ENCODE measurements at regions not wholly inside any gene's neighbourhood (a gene's known extent, or its start where the extent isn't known, plus 50 kb on each side); places are given as distances from the start of the nearest gene placed in this dataset.

GRCh38 chr14:51356381-51356780, 116.3 kb downstream of the TMX1 start:
- no peak overlapping the region for H3K27ac ChIP-seq (ENCODE audit: low read depth, low read length)
- no peak for TF ChIP-seq SIRT6 (IDR thresholded peaks at IDR 0.05; ENCODE audit: low read length)
- no peak for TF ChIP-seq BCL11A (IDR thresholded peaks at IDR 0.05; ENCODE audit: low read depth in 2 of 2, low read length in 2 of 2)
- no peak for TF ChIP-seq TCF12 (IDR thresholded peaks at IDR 0.05; ENCODE audit: low read depth, low read length)
- TF ChIP-seq PHF8 (conservative IDR thresholded peaks at IDR 0.05; ENCODE audit: low read depth, low read length) = no peak
- no peak for TF ChIP-seq SIN3A (conservative IDR thresholded peaks at IDR 0.05 in 1 of 2, IDR thresholded peaks at IDR 0.05 in 1 of 2; ENCODE audit: low read depth in 1 of 2, low read length in 2 of 2)
- TF ChIP-seq CREB1 (IDR thresholded peaks at IDR 0.05) = no peak
- TF ChIP-seq ASH2L (IDR thresholded peaks at IDR 0.05; ENCODE audit: low read length) = no peak
- TF ChIP-seq CEBPB (IDR thresholded peaks at IDR 0.05; ENCODE audit: low read depth, low read length) = no peak
- TF ChIP-seq RAD21 (IDR thresholded peaks at IDR 0.05 in 1 of 2, conservative IDR thresholded peaks at IDR 0.05 in 1 of 2; ENCODE audit: low read depth in 2 of 2, low read length in 2 of 2) = no peak
- no peak for TF ChIP-seq FOSL1 (IDR thresholded peaks at IDR 0.05; ENCODE audit: insufficient read depth, low read depth, low read length)
- no peak for TF ChIP-seq CHD1 (IDR thresholded peaks at IDR 0.05; ENCODE audit: low read depth, low read length)
- TF ChIP-seq TAF7 (optimal IDR thresholded peaks at IDR 0.05; ENCODE audit: borderline replicate concordance, low read depth, low read length) = no peak
- no peak for TF ChIP-seq SP2 (IDR thresholded peaks at IDR 0.05; ENCODE audit: low read length)

More at GRCh38 chr14:51356381-51356780, 116.3 kb downstream of the TMX1 start:
- no peak overlapping the region for H3K56ac ChIP-seq (replicated peaks; ENCODE audit: insufficient read length, low read depth, low read length)
- H2AFZ ChIP-seq (ENCODE audit: low read length) = no peak overlapping the region
- no peaks in the 10 kb centered on the region for H3K27me3 ChIP-seq (replicated peaks in 1 of 4; ENCODE audit: control insufficient read depth in 3 of 4, extremely low read depth in 1 of 4, insufficient read depth in 3 of 4, low read length in 3 of 4)
- H3K4me3 ChIP-seq (ENCODE audit: extremely low read depth in 1 of 4, insufficient read depth in 2 of 4, low read depth in 3 of 4, low read length in 4 of 4) = no peak overlapping the region
- no peak overlapping the region for H2BK120ac ChIP-seq (replicated peaks; ENCODE audit: low read depth, low read length)
- H3K18ac ChIP-seq (ENCODE audit: extremely low read depth, low read length) = no peak overlapping the region
- no peaks in the 10 kb centered on the region for H3K9me3 ChIP-seq (ENCODE audit: insufficient read depth in 2 of 2, low read depth in 1 of 2, low read length in 1 of 2)
- DNase-seq (ENCODE audit: low read depth in 1 of 2, low spot score in 2 of 2) (no peak), FAIRE-seq (no peak)
- H3K79me2 ChIP-seq (ENCODE audit: control insufficient read depth in 1 of 2, insufficient read depth in 2 of 2, low read length in 2 of 2) = no peaks in the 10 kb centered on the region
- no peaks in the 10 kb centered on the region for H4K20me1 ChIP-seq (replicated peaks in 1 of 2; ENCODE audit: control insufficient read depth in 1 of 2, insufficient read depth in 2 of 2, low read length in 2 of 2)
- H3K14ac ChIP-seq (ENCODE audit: insufficient read length) = no peak overlapping the region
- H3K23me2 ChIP-seq (ENCODE audit: low read depth, low read length) = no peaks in the 10 kb centered on the region
- H2BK20ac ChIP-seq (ENCODE audit: low read length) = no peak overlapping the region
- H3K9ac ChIP-seq (replicated peaks in 1 of 4; ENCODE audit: extremely low read depth in 1 of 4, low read depth in 3 of 4, low read length in 3 of 4) = no peak overlapping the region
- ChIA-PET POLR2A (ENCODE audit: partially characterized antibody) (no interaction called here), CTCF (ENCODE audit: partially characterized antibody) (interaction anchor here (0.7 to 1.4 kb wide), 4 partner anchors 72 to 420 kb away, joined by 3 to 5 read pairs (median 4); no protein-coding TSS in a partner anchor)
- no peak overlapping the region for H2BK5ac ChIP-seq (ENCODE audit: low read depth, low read length)
- H2AK5ac ChIP-seq (ENCODE audit: low read depth, low read length) = no peak overlapping the region
- H3K79me1 ChIP-seq (ENCODE audit: low read depth, low read length) = no peaks in the 10 kb centered on the region
- no peak overlapping the region for H3K4me2 ChIP-seq (ENCODE audit: insufficient read depth in 1 of 2, low read depth in 2 of 2, low read length in 2 of 2)
- no peak overlapping the region for H4K91ac ChIP-seq (replicated peaks; ENCODE audit: insufficient read length, low read length)
- no peak overlapping the region for H2BK15ac ChIP-seq (ENCODE audit: low read length)
- no peaks in the 10 kb centered on the region for H3K36me3 ChIP-seq (ENCODE audit: control insufficient read depth in 2 of 4, insufficient read depth in 4 of 4, low read length in 3 of 4)
- H4K5ac ChIP-seq (ENCODE audit: insufficient read length, low read depth, low read length) = no peak overlapping the region
- H3K4ac ChIP-seq (replicated peaks; ENCODE audit: insufficient read length, low read depth, low read length) = no peak overlapping the region
- no peak overlapping the region for H3K23ac ChIP-seq (ENCODE audit: insufficient read length)
- H3K4me1 ChIP-seq (replicated peaks in 1 of 4; ENCODE audit: control insufficient read depth in 3 of 4, insufficient read depth in 4 of 4, low read length in 3 of 4) = no peaks in the 10 kb centered on the region
- H4K8ac ChIP-seq (ENCODE audit: extremely low read depth, insufficient read depth, low read length) = no peak overlapping the region
- WGBS, 2 experiments (ENCODE audit: extremely low coverage in 1 of 2, insufficient coverage in 1 of 2, insufficient read length in 1 of 2, insufficient replicate concordance in 2 of 2, low coverage in 1 of 2, low lambda C conversion rate in 2 of 2, missing lambda C conversion rate in 1 of 2) = 86% methylated on average over 5 of the region's 5 CpGs; no CpG with 5 or more reads in 1 of the 2 experiments
- H2BK12ac ChIP-seq (ENCODE audit: low read depth, low read length) = no peak overlapping the region

All from H1 (cell line).